Sigmoid colon (tissue), 3 donors: ENCODE measurements at regions not wholly inside any gene's neighbourhood (a gene's known extent, or its start where the extent isn't known, plus 50 kb on each side); places are given as distances from the start of the nearest gene placed in this dataset.

ENCODE experiments used
- CTCF ChIP-seq, 4 experiments: fragments of 450-650 bp in 3 of 4; fragments of 200-600 bp in 1 of 4; IDR thresholded peaks; one replicate each; pipeline ENCODE4 v1.5.1; 2016 to 2019; ENCODE audit warnings: antibody characterized with exemption in 4 of 4, mild to moderate bottlenecking in 3 of 4, moderate library complexity in 2 of 4
- POLR2A ChIP-seq, 2 donors: fragments of 450-650 bp; IDR thresholded peaks; one replicate each; pipeline ENCODE4 v1.6.1; 2016; ENCODE audit warnings: antibody characterized with exemption in 2 of 2, mild to moderate bottlenecking in 2 of 2, moderate library complexity in 2 of 2

- TF ChIP-seq CTCF (IDR thresholded peaks at IDR 0.05): no peak
- no peak for TF ChIP-seq POLR2A (IDR thresholded peaks at IDR 0.05)
Observed at GRCh38 chr4:27245216-27245615, 384.6 kb downstream of the STIM2 start.
